ENCODE measurements at regions not wholly inside any gene's neighbourhood (a gene's known extent, or its start where the extent isn't known, plus 50 kb on each side); places are given as distances from the start of the nearest gene placed in this dataset.

DNA sequence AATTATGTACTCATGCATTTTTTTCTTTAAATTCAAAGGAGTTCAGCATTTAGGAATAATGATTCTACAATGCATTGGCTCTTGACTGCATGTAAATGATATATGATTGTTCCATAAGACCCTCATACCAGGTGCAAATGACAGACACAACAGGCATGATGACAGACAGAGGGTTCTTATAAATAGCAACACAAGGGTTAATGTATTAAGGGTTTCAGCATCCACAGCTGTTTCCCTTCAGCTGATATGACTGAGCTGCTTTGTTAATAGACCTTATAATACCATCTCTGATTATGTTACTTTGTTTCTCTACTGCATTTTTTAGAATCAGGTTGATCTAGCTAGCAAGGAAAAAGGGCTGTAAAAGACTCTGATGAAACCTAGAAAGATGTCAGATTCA lies 90.8 kb upstream of the TMTC2 start:
- TF ChIP-seq, protein P1, sequence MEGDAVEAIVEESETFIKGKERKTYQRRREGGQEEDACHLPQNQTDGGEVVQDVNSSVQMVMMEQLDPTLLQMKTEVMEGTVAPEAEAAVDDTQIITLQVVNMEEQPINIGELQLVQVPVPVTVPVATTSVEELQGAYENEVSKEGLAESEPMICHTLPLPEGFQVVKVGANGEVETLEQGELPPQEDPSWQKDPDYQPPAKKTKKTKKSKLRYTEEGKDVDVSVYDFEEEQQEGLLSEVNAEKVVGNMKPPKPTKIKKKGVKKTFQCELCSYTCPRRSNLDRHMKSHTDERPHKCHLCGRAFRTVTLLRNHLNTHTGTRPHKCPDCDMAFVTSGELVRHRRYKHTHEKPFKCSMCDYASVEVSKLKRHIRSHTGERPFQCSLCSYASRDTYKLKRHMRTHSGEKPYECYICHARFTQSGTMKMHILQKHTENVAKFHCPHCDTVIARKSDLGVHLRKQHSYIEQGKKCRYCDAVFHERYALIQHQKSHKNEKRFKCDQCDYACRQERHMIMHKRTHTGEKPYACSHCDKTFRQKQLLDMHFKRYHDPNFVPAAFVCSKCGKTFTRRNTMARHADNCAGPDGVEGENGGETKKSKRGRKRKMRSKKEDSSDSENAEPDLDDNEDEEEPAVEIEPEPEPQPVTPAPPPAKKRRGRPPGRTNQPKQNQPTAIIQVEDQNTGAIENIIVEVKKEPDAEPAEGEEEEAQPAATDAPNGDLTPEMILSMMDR (conservative IDR thresholded peaks at IDR 0.05; ENCODE audit: low read length), result no peak
- no peak for TF ChIP-seq EZH2phosphoT487 (IDR thresholded peaks at IDR 0.05; ENCODE audit: borderline replicate concordance)

Data from Loucy (cell line).